ENCODE measurements at regions not wholly inside any gene's neighbourhood (a gene's known extent, or its start where the extent isn't known, plus 50 kb on each side); places are given as distances from the start of the nearest gene placed in this dataset.

DNA sequence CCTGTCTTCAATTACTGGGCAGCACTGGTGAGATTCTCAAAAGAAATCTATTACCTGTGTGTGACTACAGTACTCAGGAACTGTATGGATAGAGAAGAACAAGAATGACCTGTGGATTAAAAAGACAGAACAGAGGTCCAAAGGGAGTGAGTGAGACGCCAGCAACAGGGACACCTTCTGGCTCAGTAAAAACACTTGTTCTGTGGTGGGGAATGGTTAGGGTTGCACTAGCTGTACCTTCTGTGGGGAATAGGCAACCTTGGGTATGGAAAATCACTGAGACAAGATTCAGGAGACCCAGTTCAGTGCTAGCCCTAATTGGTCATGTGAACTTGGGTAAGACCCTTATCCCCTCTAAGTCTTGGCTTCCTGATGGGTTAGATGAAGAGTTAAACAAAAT lies 986.0 kb downstream of the TSN start:
- Histone ChIP-seq H3K36me3 (ENCODE audit: control insufficient read depth, insufficient read depth, low read length) (no peaks in the 10 kb centered on the region), H3K4me3 (ENCODE audit: low read depth, low read length) (no peak overlapping the region), H3K27me3 (ENCODE audit: control insufficient read depth, insufficient read depth, low read length) (no peaks in the 10 kb centered on the region)
- FAIRE-seq (no peak), DNase-seq (ENCODE audit: low read depth) (no peak)
- TF ChIP-seq, protein P1, sequence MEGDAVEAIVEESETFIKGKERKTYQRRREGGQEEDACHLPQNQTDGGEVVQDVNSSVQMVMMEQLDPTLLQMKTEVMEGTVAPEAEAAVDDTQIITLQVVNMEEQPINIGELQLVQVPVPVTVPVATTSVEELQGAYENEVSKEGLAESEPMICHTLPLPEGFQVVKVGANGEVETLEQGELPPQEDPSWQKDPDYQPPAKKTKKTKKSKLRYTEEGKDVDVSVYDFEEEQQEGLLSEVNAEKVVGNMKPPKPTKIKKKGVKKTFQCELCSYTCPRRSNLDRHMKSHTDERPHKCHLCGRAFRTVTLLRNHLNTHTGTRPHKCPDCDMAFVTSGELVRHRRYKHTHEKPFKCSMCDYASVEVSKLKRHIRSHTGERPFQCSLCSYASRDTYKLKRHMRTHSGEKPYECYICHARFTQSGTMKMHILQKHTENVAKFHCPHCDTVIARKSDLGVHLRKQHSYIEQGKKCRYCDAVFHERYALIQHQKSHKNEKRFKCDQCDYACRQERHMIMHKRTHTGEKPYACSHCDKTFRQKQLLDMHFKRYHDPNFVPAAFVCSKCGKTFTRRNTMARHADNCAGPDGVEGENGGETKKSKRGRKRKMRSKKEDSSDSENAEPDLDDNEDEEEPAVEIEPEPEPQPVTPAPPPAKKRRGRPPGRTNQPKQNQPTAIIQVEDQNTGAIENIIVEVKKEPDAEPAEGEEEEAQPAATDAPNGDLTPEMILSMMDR (IDR thresholded peaks at IDR 0.05; ENCODE audit: insufficient read depth, low read length, severe bottlenecking) = no peak

DNA sequence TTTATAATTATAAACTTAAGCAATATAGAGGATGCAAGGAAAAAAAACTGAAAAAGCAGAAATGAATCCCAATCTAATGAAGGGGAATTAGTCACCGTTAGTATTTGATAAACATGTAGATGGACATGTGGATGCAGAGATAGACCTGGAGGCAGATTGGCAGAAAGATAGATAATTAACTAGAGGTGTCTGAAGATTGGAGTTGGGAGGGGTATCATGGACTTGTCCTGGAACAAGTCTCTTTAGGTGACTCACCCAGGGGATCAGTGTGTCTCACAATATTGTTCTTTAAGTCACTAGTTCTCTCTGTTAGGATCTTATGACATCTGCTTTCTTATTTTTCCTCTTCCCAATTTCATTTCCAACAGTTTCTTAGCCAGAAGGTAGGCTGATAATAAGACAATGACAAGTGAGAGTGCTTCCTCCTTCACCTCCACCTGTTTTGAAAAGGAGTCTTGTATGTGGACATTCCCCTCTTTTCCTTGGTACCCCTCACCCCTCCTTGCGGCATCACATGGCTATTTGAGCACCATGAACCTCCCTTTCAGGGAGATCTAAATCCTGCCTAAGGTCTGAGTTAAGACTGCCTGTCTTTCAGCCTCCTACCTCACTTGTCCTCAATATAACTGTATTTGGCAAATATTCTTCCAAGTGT lies 987.7 kb downstream of the TSN start:
- no peak overlapping the region for H3K4me3 ChIP-seq (ENCODE audit: low read depth, low read length)
- TF ChIP-seq, protein P1 (IDR thresholded peaks at IDR 0.05; ENCODE audit: insufficient read depth, low read length, severe bottlenecking) = no peak
- H3K27me3 ChIP-seq (ENCODE audit: control insufficient read depth, insufficient read depth, low read length) = no peaks in the 10 kb centered on the region
- DNase-seq (ENCODE audit: low read depth) (no peak), FAIRE-seq (no peak)
- H3K36me3 ChIP-seq (ENCODE audit: control insufficient read depth, insufficient read depth, low read length) = no peaks in the 10 kb centered on the region

DNA sequence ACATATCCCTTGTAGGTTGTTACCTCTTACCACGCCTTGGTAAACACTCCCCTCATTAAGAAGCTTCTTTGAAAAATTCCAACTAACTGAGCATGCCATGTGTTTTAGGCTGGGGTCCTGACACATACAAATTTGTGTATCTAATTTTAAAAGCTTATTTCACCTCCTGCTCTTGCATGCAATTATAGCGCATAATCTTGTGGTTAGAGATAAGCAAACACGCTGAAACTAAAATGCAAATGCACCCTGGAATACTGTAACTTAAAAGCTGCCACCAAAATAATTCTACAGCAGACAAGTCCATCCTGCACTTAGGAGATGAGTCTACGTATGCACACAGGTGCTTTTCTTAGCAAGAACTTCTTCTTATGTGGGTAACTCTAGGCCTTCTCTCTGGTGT lies 990.2 kb downstream of the TSN start:
- FAIRE-seq (no peak), DNase-seq (ENCODE audit: low read depth) (no peak)
- Histone ChIP-seq H3K36me3 (ENCODE audit: control insufficient read depth, insufficient read depth, low read length) (no peaks in the 10 kb centered on the region), H3K27me3 (ENCODE audit: control insufficient read depth, insufficient read depth, low read length) (no peaks in the 10 kb centered on the region), H3K4me3 (ENCODE audit: low read depth, low read length) (no peak overlapping the region)
- TF ChIP-seq, protein P1 (IDR thresholded peaks at IDR 0.05; ENCODE audit: insufficient read depth, low read length, severe bottlenecking) = no peak

DNA sequence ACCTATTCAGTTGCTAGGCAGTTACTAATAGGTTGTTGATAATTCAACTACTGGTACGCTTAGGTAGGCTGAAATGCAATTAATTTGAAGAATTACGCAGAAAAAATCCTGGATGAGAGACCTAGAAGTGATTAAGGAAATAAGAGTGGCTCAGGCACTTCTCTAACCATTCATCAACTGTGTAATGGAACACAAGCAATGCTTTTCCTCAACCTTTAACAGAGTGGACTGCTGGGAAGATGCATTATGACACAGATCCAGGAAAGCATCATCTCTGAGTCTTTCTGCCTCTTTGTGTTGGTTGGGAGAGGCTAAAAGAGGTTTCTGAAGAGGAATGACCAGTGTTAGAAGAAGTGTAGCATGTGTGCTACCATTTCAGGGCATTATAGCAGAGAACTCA lies 992.2 kb downstream of the TSN start:
- Histone ChIP-seq H3K36me3 (ENCODE audit: control insufficient read depth, insufficient read depth, low read length) (no peaks in the 10 kb centered on the region), H3K4me3 (ENCODE audit: low read depth, low read length) (no peak overlapping the region), H3K27me3 (ENCODE audit: control insufficient read depth, insufficient read depth, low read length) (no peaks in the 10 kb centered on the region)
- TF ChIP-seq, protein P1 (IDR thresholded peaks at IDR 0.05; ENCODE audit: insufficient read depth, low read length, severe bottlenecking) = no peak
- DNase-seq (ENCODE audit: low read depth) (no peak), FAIRE-seq (no peak)

DNA sequence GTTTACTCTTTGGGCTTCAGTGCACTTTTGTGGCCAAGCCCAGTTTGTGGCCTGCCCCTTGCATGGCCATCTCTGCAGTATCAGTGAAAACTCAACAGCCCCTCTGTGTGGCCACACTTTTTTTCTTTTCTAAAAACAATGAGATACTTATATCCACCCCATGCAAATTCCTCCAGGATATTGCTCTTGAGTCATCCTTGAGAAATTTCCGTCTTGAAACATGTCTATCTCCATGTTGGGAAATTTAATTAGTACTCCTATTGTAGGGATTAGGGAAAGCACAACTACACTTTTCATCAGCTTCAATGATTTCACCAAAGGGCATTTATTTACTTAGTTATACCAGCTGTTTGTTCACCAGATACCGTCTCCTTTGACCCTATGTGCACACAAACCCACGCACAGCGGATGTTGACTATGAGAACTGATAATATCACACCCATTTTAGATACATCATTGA lies 993.1 kb downstream of the TSN start:
- FAIRE-seq (no peak), DNase-seq (ENCODE audit: low read depth) (peak; percentile 94)
- TF ChIP-seq, protein P1 (IDR thresholded peaks at IDR 0.05; ENCODE audit: insufficient read depth, low read length, severe bottlenecking) = no peak
- Histone ChIP-seq H3K4me3 (ENCODE audit: low read depth, low read length) (no peak overlapping the region), H3K36me3 (ENCODE audit: control insufficient read depth, insufficient read depth, low read length) (no peaks in the 10 kb centered on the region), H3K27me3 (ENCODE audit: control insufficient read depth, insufficient read depth, low read length) (no peaks in the 10 kb centered on the region)

DNA sequence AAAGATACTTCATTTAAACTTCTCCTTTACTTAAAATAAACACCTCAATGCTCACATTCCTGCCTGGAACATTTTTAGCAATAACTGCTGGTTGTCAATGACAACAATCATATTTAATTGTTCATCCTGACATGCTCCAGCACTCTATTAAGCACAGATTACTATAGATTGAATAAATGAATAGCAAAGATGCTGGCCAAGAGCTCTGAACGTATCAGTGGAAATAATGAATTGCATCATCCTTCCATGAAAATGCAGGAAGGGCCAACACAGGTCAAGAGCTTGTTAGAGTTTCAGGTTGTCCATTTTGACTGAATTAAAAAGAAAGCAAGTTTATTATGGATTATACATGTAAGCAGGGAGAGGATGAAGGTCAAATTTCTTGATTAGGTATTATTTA lies 994.0 kb downstream of the TSN start:
- H3K4me3 ChIP-seq (ENCODE audit: low read depth, low read length) = no peak overlapping the region
- H3K27me3 ChIP-seq (ENCODE audit: control insufficient read depth, insufficient read depth, low read length) = no peaks in the 10 kb centered on the region
- peak; percentile 13 for DNase-seq (ENCODE audit: low read depth)
- TF ChIP-seq, protein P1 (IDR thresholded peaks at IDR 0.05; ENCODE audit: insufficient read depth, low read length, severe bottlenecking) = no peak
- FAIRE-seq = no peak
- H3K36me3 ChIP-seq (ENCODE audit: control insufficient read depth, insufficient read depth, low read length) = no peaks in the 10 kb centered on the region

Data from bronchial epithelial cell (primary cell).